ENCODE measurements at regions not wholly inside any gene's neighbourhood (a gene's known extent, or its start where the extent isn't known, plus 50 kb on each side); places are given as distances from the start of the nearest gene placed in this dataset.

DNA sequence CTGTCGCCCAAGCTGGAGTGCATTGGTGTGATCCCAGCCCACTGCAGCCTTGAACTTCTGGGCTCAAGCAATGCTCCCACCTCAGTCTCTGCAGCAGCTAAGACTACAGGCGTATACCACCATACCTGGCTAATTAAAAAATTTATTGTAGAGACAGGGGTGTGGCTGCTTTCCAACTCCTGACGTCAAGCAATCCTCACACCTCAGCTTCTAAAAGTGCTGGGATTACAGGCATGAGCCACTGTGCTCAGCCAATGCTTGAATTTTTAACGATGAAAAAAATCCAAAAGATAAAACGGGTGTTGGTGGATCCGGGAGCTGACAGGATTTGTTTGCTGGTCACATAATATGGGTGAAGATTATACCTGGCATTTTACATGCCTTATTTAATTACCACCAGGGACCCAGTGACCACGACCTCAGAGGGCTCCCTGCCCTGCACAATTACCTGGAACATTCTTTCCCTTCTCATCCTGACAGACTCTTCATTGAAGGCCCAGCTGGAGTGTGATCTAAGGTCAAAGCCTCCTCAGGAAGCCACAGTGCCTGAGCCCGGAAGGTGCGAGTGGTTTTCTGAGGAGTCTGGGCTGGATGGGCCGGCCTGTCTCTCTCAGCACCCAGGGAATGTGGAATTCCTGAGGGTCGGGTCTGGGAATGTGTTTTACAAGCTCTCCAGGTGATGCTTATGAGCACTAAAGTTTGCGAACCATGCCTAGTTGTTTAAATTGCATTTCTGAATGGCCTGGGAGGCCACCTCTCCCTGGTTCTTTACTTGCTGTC is 193.3 kb downstream of the USP12 start:
- TF ChIP-seq CTCF (conservative IDR thresholded peaks at IDR 0.05; ENCODE audit: low read depth, low read length) (no peak), EZH2 (IDR thresholded peaks at IDR 0.05; ENCODE audit: borderline replicate concordance, low read depth, low read length, poor library complexity, severe bottlenecking) (no peak)
